Upper lobe of left lung (tissue), 4 donors: ENCODE measurements at regions not wholly inside any gene's neighbourhood (a gene's known extent, or its start where the extent isn't known, plus 50 kb on each side); places are given as distances from the start of the nearest gene placed in this dataset.

Experiments used
- POLR2A ChIP-seq, 4 donors: fragments of 450-650 bp; IDR thresholded peaks; one replicate each; pipeline ENCODE4 v1.5.1; 2016 to 2017; ENCODE audit warnings: antibody characterized with exemption in 4 of 4, mild to moderate bottlenecking in 2 of 4
- TF ChIP-seq, protein P1 (sequence below), 6 experiments: fragments of 450-650 bp in 4 of 6; fragments of 200-600 bp in 2 of 6; sonication (generic) in 2 of 6; IDR thresholded peaks; one replicate each; pipeline ENCODE4 v1.5.1; 2016 to 2019; ENCODE audit warnings: antibody characterized with exemption in 6 of 6

DNA sequence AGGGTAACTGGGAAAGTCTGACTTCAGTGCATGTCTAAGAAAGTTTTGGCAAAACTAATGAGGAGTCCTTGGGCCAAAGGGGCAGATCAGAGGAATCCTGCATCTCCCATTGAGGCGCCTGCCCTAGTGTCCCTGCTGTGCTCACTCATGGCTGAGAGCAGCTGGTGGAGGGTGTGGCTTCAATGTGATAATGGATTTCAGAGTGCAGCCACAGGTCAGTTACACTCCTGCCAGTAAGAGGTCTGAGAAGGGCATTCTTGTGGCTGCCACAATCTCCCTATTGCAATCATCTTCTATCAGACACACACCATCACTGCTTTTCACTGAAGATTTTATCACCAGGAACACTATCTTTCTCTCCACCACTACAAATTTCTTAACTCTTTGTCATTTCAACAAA, 457.1 kb downstream of the MID1IP1 start:
- TF ChIP-seq, protein P1, sequence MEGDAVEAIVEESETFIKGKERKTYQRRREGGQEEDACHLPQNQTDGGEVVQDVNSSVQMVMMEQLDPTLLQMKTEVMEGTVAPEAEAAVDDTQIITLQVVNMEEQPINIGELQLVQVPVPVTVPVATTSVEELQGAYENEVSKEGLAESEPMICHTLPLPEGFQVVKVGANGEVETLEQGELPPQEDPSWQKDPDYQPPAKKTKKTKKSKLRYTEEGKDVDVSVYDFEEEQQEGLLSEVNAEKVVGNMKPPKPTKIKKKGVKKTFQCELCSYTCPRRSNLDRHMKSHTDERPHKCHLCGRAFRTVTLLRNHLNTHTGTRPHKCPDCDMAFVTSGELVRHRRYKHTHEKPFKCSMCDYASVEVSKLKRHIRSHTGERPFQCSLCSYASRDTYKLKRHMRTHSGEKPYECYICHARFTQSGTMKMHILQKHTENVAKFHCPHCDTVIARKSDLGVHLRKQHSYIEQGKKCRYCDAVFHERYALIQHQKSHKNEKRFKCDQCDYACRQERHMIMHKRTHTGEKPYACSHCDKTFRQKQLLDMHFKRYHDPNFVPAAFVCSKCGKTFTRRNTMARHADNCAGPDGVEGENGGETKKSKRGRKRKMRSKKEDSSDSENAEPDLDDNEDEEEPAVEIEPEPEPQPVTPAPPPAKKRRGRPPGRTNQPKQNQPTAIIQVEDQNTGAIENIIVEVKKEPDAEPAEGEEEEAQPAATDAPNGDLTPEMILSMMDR (IDR thresholded peaks at IDR 0.05), result no peak
- TF ChIP-seq POLR2A (IDR thresholded peaks at IDR 0.05), result no peak
